ENCODE measurements at regions not wholly inside any gene's neighbourhood (a gene's known extent, or its start where the extent isn't known, plus 50 kb on each side); places are given as distances from the start of the nearest gene placed in this dataset.

DNA sequence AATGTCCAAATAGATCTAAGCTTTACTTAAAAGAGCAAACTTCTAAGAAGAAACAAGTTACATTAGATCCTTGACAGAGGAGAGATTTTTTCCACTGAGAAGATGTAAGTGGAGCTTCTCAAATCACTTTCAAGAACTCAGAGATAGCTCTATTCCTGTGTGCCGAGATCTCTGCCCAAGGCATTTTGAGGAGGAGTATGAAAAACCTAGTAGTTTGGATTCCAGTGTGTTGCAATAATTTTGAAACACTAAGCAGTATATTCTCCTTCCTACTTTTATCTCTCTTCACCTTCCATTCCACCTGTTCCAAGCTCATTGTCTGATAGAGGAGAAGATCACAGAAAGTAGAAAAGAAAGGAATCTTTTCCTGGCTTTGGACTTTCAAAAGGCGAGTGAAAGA is 192.0 kb upstream of the TANK start:
- TF ChIP-seq, protein P1, sequence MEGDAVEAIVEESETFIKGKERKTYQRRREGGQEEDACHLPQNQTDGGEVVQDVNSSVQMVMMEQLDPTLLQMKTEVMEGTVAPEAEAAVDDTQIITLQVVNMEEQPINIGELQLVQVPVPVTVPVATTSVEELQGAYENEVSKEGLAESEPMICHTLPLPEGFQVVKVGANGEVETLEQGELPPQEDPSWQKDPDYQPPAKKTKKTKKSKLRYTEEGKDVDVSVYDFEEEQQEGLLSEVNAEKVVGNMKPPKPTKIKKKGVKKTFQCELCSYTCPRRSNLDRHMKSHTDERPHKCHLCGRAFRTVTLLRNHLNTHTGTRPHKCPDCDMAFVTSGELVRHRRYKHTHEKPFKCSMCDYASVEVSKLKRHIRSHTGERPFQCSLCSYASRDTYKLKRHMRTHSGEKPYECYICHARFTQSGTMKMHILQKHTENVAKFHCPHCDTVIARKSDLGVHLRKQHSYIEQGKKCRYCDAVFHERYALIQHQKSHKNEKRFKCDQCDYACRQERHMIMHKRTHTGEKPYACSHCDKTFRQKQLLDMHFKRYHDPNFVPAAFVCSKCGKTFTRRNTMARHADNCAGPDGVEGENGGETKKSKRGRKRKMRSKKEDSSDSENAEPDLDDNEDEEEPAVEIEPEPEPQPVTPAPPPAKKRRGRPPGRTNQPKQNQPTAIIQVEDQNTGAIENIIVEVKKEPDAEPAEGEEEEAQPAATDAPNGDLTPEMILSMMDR (IDR thresholded peaks at IDR 0.05), result no peak
- TF ChIP-seq POLR2AphosphoS5 (IDR thresholded peaks at IDR 0.05), result no peak
- TF ChIP-seq POLR2A (IDR thresholded peaks at IDR 0.05), result no peak
- Histone ChIP-seq H3K9me3 (no peaks in the 10 kb centered on the region), H3K4me1 (no peaks in the 10 kb centered on the region), H3K27me3 (no peaks in the 10 kb centered on the region), H3K27ac (no peak overlapping the region), H3K36me3 (no peaks in the 10 kb centered on the region), H3K4me3 (no peak overlapping the region)
- intact Hi-C loops (cut with DNase I; ENCODE audit: low total_unique reads), result no loop called here
- DNase-seq (ENCODE audit: low spot score in 2 of 2), result no peak

- DNase-seq (ENCODE audit: low spot score in 2 of 2), result no peak
- TF ChIP-seq, protein P1 (IDR thresholded peaks at IDR 0.05), result peak; percentile 35 to 79 (median 75)
- TF ChIP-seq POLR2AphosphoS5 (IDR thresholded peaks at IDR 0.05), result peak in 2 of 3 donors; percentile 29 to 48
- TF ChIP-seq POLR2A (IDR thresholded peaks at IDR 0.05), result no peak
- Histone ChIP-seq H3K27me3 (no peaks in the 10 kb centered on the region), H3K4me3 (peak overlapping the region in 2 of 3 donors; percentile 20 to 48), H3K36me3 (no peaks in the 10 kb centered on the region), H3K27ac (peak overlapping the region; percentile 57 to 63), H3K4me1 (no peaks in the 10 kb centered on the region), H3K9me3 (no peaks in the 10 kb centered on the region)
- intact Hi-C loops (cut with DNase I; ENCODE audit: low total_unique reads), result no loop called here
Observed at GRCh38 chr2:160970052-160970965, 189.9 kb upstream of the TANK start.

- TF ChIP-seq POLR2A (IDR thresholded peaks at IDR 0.05) (no peak), POLR2AphosphoS5 (IDR thresholded peaks at IDR 0.05) (no peak)
- TF ChIP-seq, protein P1 (IDR thresholded peaks at IDR 0.05), result no peak
- intact Hi-C loops (cut with DNase I; ENCODE audit: low total_unique reads), result no loop called here
- no peak for DNase-seq (ENCODE audit: low spot score in 2 of 2)
Observed at GRCh38 chr2:160973991-160974390, 186.2 kb upstream of the TANK start.

DNA sequence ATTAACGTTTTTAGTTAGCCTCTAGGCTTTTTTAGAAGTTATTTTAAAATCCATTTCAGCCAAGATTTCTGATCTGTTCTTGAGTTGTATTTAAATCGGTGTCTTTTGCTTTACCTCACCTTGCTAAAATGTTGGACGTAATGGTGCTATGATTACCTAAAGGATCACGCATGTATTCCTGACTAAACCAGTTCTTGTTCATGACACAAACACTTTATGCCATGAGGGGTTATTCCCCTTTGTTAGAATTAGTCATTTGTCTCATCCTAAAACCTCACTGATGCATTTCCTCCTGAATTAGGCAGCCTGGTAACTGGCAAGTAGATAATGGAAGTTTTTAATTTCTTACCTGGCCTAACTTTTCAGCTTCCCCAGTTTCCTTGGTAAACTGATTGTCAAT is 185.4 kb upstream of the TANK start:
- no peak for TF ChIP-seq POLR2AphosphoS5 (IDR thresholded peaks at IDR 0.05)
- TF ChIP-seq POLR2A (IDR thresholded peaks at IDR 0.05), result no peak
- TF ChIP-seq, protein P1 (IDR thresholded peaks at IDR 0.05), result no peak
- Histone ChIP-seq H3K9me3 (no peaks in the 10 kb centered on the region), H3K27ac (no peak overlapping the region), H3K36me3 (no peaks in the 10 kb centered on the region), H3K4me3 (no peak overlapping the region), H3K4me1 (no peaks in the 10 kb centered on the region), H3K27me3 (no peaks in the 10 kb centered on the region)
- intact Hi-C loops (cut with DNase I; ENCODE audit: low total_unique reads), result no loop called here
- DNase-seq (ENCODE audit: low spot score in 2 of 2), result no peak

More at GRCh38 chr2:160973991-160974390, 186.2 kb upstream of the TANK start:
- Histone ChIP-seq H3K4me1 (no peaks in the 10 kb centered on the region), H3K4me3 (no peak overlapping the region), H3K9me3 (no peaks in the 10 kb centered on the region), H3K36me3 (no peaks in the 10 kb centered on the region), H3K27me3 (no peaks in the 10 kb centered on the region), H3K27ac (no peak overlapping the region)

GRCh38 chr2:160976797-160977196 is 183.4 kb upstream of the TANK start:
- Histone ChIP-seq H3K4me1 (no peaks in the 10 kb centered on the region), H3K9me3 (no peaks in the 10 kb centered on the region), H3K4me3 (no peak overlapping the region), H3K36me3 (no peaks in the 10 kb centered on the region), H3K27me3 (no peaks in the 10 kb centered on the region), H3K27ac (no peak overlapping the region)
- DNase-seq (ENCODE audit: low spot score in 2 of 2), result no peak
- TF ChIP-seq POLR2A (IDR thresholded peaks at IDR 0.05) (no peak), POLR2AphosphoS5 (IDR thresholded peaks at IDR 0.05) (no peak)
- TF ChIP-seq, protein P1 (IDR thresholded peaks at IDR 0.05), result no peak
- intact Hi-C loops (cut with DNase I; ENCODE audit: low total_unique reads), result no loop called here

Measured in breast epithelium (tissue), 4 donors.